Astrocyte (in vitro differentiated cells and primary cell): ENCODE measurements at regions not wholly inside any gene's neighbourhood (a gene's known extent, or its start where the extent isn't known, plus 50 kb on each side); places are given as distances from the start of the nearest gene placed in this dataset.

Source experiments
- DNase-seq: peaks from one replicate; pipeline ENCODE4 v3.0.0-alpha.2; 2010; ENCODE audit warnings: low read depth
- FAIRE-seq: peaks from 2 replicates; lab custom pipeline; 2011; peaks lifted over from hg19 to GRCh38; lab: Jason Lieb, UNC
- H2AFZ ChIP-seq: 2 replicates; pipeline ENCODE4 v1.6.0; 2012; ENCODE audit warnings: low read depth, low read length, inconsistent platforms
- H3K27ac ChIP-seq: 2 replicates; pipeline ENCODE4 v1.5.1; 2011; ENCODE audit warnings: low read depth, low read length, inconsistent platforms
- H3K27me3 ChIP-seq: 2 replicates; pipeline ENCODE4 v1.6.0; 2011; ENCODE audit warnings: low read length, inconsistent platforms; ENCODE audit not compliant: insufficient read depth
- H3K36me3 ChIP-seq: 2 replicates; pipeline ENCODE4 v1.5.1; 2011; ENCODE audit warnings: low read length, inconsistent platforms; ENCODE audit not compliant: insufficient read depth
- H3K4me1 ChIP-seq: 2 replicates; pipeline ENCODE4 v1.5.1; 2011; ENCODE audit warnings: low read length, inconsistent platforms; ENCODE audit not compliant: insufficient read depth
- H3K4me2 ChIP-seq: 2 replicates; pipeline ENCODE4 v1.6.0; 2012; ENCODE audit warnings: low read length, inconsistent platforms
- H3K4me3 ChIP-seq: 2 replicates; pipeline ENCODE4 v1.5.1; 2011; ENCODE audit warnings: low read depth, mild to moderate bottlenecking, low read length, inconsistent platforms; ENCODE audit not compliant: insufficient read depth
- H3K79me2 ChIP-seq: 2 replicates; pipeline ENCODE4 v1.6.0; 2012; ENCODE audit warnings: mild to moderate bottlenecking, low read length, inconsistent platforms; ENCODE audit not compliant: insufficient read depth
- H3K9ac ChIP-seq: 2 replicates; pipeline ENCODE4 v1.6.0; 2012; ENCODE audit warnings: mild to moderate bottlenecking, low read length, inconsistent platforms
- H3K9me3 ChIP-seq: 2 replicates; pipeline ENCODE4 v1.5.1; 2012; ENCODE audit warnings: low read depth, mild to moderate bottlenecking, low read length, inconsistent platforms; ENCODE audit not compliant: insufficient read depth
- H4K20me1 ChIP-seq: 2 replicates; pipeline ENCODE4 v1.6.0; 2012; ENCODE audit warnings: low read length, inconsistent platforms; ENCODE audit not compliant: insufficient read depth
- H3K27ac Mint-ChIP-seq: one replicate; pipeline ENCODE4 v1.8.0; 2021; ENCODE audit warnings: mild to moderate bottlenecking, mixed read lengths; ENCODE audit not compliant: unreplicated experiment
- H3K27me3 Mint-ChIP-seq: one replicate; pipeline ENCODE4 v1.8.0; 2021; ENCODE audit warnings: low read depth, mixed read lengths; ENCODE audit not compliant: unreplicated experiment
- H3K36me3 Mint-ChIP-seq: one replicate; pipeline ENCODE4 v1.8.0; 2021; ENCODE audit warnings: low read depth, mixed read lengths; ENCODE audit not compliant: unreplicated experiment
- H3K4me1 Mint-ChIP-seq: one replicate; pipeline ENCODE4 v1.8.0; 2021; ENCODE audit warnings: low read depth, mixed read lengths; ENCODE audit not compliant: unreplicated experiment
- H3K4me3 Mint-ChIP-seq: one replicate; pipeline ENCODE4 v1.8.0; 2021; ENCODE audit warnings: mild to moderate bottlenecking, moderate library complexity, mixed read lengths; ENCODE audit not compliant: unreplicated experiment
- H3K9me3 Mint-ChIP-seq: one replicate; pipeline ENCODE4 v1.8.0; 2021; ENCODE audit warnings: mild to moderate bottlenecking, mixed read lengths; ENCODE audit not compliant: unreplicated experiment
- EZH2 ChIP-seq: IDR thresholded peaks from 2 replicates; pipeline ENCODE4 v1.6.1; 2012; ENCODE audit warnings: mild to moderate bottlenecking, low read length, inconsistent platforms; ENCODE audit not compliant: insufficient read depth
- TF ChIP-seq, protein P1 (sequence below): IDR thresholded peaks from 2 replicates; pipeline ENCODE4 v1.5.1; 2011; ENCODE audit warnings: low read depth, mild to moderate bottlenecking, inconsistent platforms, low read length, moderate library complexity; ENCODE audit not compliant: insufficient read depth

GRCh38 chr12:46506961-46507360 lies 134.4 kb upstream of the SLC38A2 start:
- Histone ChIP-seq H3K4me3 (no peak overlapping the region), H3K27me3 (no peaks in the 10 kb centered on the region), H3K79me2 (no peaks in the 10 kb centered on the region), H3K9ac (no peak overlapping the region), H3K27ac (no peak overlapping the region), H3K4me2 (no peak overlapping the region), H3K9me3 (peaks cover 7% of the 10 kb centered on the region), H4K20me1 (no peaks in the 10 kb centered on the region), H3K4me1 (no peaks in the 10 kb centered on the region), H3K36me3 (no peaks in the 10 kb centered on the region), H2AFZ (no peak overlapping the region)
- TF ChIP-seq, protein P1, sequence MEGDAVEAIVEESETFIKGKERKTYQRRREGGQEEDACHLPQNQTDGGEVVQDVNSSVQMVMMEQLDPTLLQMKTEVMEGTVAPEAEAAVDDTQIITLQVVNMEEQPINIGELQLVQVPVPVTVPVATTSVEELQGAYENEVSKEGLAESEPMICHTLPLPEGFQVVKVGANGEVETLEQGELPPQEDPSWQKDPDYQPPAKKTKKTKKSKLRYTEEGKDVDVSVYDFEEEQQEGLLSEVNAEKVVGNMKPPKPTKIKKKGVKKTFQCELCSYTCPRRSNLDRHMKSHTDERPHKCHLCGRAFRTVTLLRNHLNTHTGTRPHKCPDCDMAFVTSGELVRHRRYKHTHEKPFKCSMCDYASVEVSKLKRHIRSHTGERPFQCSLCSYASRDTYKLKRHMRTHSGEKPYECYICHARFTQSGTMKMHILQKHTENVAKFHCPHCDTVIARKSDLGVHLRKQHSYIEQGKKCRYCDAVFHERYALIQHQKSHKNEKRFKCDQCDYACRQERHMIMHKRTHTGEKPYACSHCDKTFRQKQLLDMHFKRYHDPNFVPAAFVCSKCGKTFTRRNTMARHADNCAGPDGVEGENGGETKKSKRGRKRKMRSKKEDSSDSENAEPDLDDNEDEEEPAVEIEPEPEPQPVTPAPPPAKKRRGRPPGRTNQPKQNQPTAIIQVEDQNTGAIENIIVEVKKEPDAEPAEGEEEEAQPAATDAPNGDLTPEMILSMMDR, result no peak
- TF ChIP-seq EZH2, result no peak
- H3K9me3 Mint-ChIP-seq, result peaks cover 31% of the 10 kb centered on the region
- H3K27me3 Mint-ChIP-seq, result no peaks in the 10 kb centered on the region
- no peak for DNase-seq
- H3K4me3 Mint-ChIP-seq, result no peak overlapping the region
- no peaks in the 10 kb centered on the region for H3K4me1 Mint-ChIP-seq
- FAIRE-seq, result no peak
- H3K36me3 Mint-ChIP-seq, result peaks cover 7% of the 10 kb centered on the region
- no peak overlapping the region for H3K27ac Mint-ChIP-seq

- H3K9me3 Mint-ChIP-seq, result peaks cover 32% of the 10 kb centered on the region
- no peak for FAIRE-seq
- H3K4me1 Mint-ChIP-seq, result no peaks in the 10 kb centered on the region
- no peak overlapping the region for H3K4me2 ChIP-seq
- peaks cover 7% of the 10 kb centered on the region for H3K36me3 Mint-ChIP-seq
- no peak overlapping the region for H3K4me3 ChIP-seq
- TF ChIP-seq EZH2, result no peak
- TF ChIP-seq, protein P1, result no peak
- H3K9me3 ChIP-seq, result peaks cover 7% of the 10 kb centered on the region
- H3K4me1 ChIP-seq, result no peaks in the 10 kb centered on the region
- H3K79me2 ChIP-seq, result no peaks in the 10 kb centered on the region
- H3K27ac Mint-ChIP-seq, result no peak overlapping the region
- H2AFZ ChIP-seq, result no peak overlapping the region
- DNase-seq, result no peak
- H3K27me3 Mint-ChIP-seq, result no peaks in the 10 kb centered on the region
- no peaks in the 10 kb centered on the region for H4K20me1 ChIP-seq
- H3K4me3 Mint-ChIP-seq, result no peak overlapping the region
- no peaks in the 10 kb centered on the region for H3K27me3 ChIP-seq
- no peaks in the 10 kb centered on the region for H3K36me3 ChIP-seq
- H3K9ac ChIP-seq, result no peak overlapping the region
- no peak overlapping the region for H3K27ac ChIP-seq
These were observed 133.6 kb upstream of the SLC38A2 start for GRCh38 chr12:46506198-46506597.

DNA sequence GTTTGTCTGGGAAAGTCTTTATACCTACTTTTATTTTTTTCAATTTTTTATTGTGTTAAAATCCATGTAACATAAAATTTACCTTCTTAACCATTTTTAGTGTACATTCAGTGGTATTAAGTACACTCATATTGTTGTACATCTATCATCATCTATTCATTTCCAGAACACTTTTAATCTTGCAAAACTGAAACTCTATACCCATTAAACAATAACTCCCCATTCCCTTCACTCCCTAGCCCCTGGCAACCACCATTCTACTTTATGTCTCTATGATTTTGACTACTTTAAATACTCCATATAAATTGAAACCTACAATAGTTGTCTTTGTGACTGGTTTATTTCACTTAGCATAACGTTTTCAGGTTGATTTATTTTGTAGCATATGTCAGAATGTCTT lies 131.9 kb upstream of the SLC38A2 start:
- peaks cover 24% of the 10 kb centered on the region for H3K9me3 Mint-ChIP-seq
- Histone ChIP-seq H2AFZ (no peak overlapping the region), H3K27me3 (no peaks in the 10 kb centered on the region), H3K36me3 (no peaks in the 10 kb centered on the region), H3K4me1 (no peaks in the 10 kb centered on the region), H3K9me3 (peaks cover 3% of the 10 kb centered on the region), H3K4me2 (no peak overlapping the region), H4K20me1 (no peaks in the 10 kb centered on the region), H3K9ac (no peak overlapping the region), H3K79me2 (no peaks in the 10 kb centered on the region), H3K27ac (no peak overlapping the region), H3K4me3 (no peak overlapping the region)
- DNase-seq, result no peak
- no peaks in the 10 kb centered on the region for H3K27me3 Mint-ChIP-seq
- no peak overlapping the region for H3K4me3 Mint-ChIP-seq
- H3K36me3 Mint-ChIP-seq, result peaks cover 7% of the 10 kb centered on the region
- TF ChIP-seq EZH2, result no peak
- TF ChIP-seq, protein P1, result no peak
- H3K27ac Mint-ChIP-seq, result no peak overlapping the region
- no peak for FAIRE-seq
- no peaks in the 10 kb centered on the region for H3K4me1 Mint-ChIP-seq
